HEK293 (cell line): ENCODE measurements at regions not wholly inside any gene's neighbourhood (a gene's known extent, or its start where the extent isn't known, plus 50 kb on each side); places are given as distances from the start of the nearest gene placed in this dataset.

Experiments
- CTCF ChIA-PET: fragments of 350-600 bp; formaldehyde crosslinking; extraction: SDS; loops from one replicate; lab custom pipeline; 2021; ENCODE audit warnings: antibody characterized with exemption; lab: Yijun Ruan, JAX
- POLR2A ChIA-PET: fragments of 300-600 bp; formaldehyde crosslinking; extraction: SDS; loops from one replicate; lab custom pipeline; 2020; ENCODE audit warnings: antibody characterized with exemption, inconsistent platforms; lab: Yijun Ruan, JAX
- H3K27ac ChIP-seq: fragments of 200-500 bp; sonication (Bioruptor generic); 2 replicates; pipeline ENCODE4 v1.5.1; 2014; ENCODE audit warnings: low read depth, low read length, control low read depth, inconsistent platforms; ENCODE audit errors: extremely low read depth
- H3K36me3 ChIP-seq, 2 experiments: fragments of 200-500 bp in 1 of 2; sonication (Bioruptor generic) in 1 of 2; 1 replicate in 1 of 2; 2 replicates in 1 of 2; pipeline ENCODE4 v1.5.1; 2014 to 2017; ENCODE audit warnings: inconsistent platforms in 2 of 2, low read length in 2 of 2; ENCODE audit not compliant: control insufficient read depth in 2 of 2, insufficient read depth in 1 of 2
- H3K4me1 ChIP-seq: fragments of 200-500 bp; sonication (Bioruptor generic); 2 replicates; pipeline ENCODE4 v1.5.1; 2014; ENCODE audit warnings: mild to moderate bottlenecking, low read length, inconsistent platforms; ENCODE audit not compliant: control insufficient read depth, insufficient read depth
- H3K4me3 ChIP-seq: 2 replicates; pipeline ENCODE4 v1.5.1; 2011; ENCODE audit warnings: low read depth, mild to moderate bottlenecking, control low read depth, low read length, moderate library complexity
- H3K9me3 ChIP-seq: fragments of 200-500 bp; sonication (Bioruptor generic); 2 replicates; pipeline ENCODE4 v1.5.1; 2014; ENCODE audit warnings: low read depth, low read length, inconsistent platforms; ENCODE audit not compliant: control insufficient read depth, insufficient read depth
- KLF1 ChIP-seq: fragments of 450-650 bp; formaldehyde crosslinking; IDR thresholded peaks from 2 replicates; pipeline ENCODE4 v1.5.1; 2016; ENCODE audit warnings: missing biosample characterization, missing genetic modification characterization
- KLF9 ChIP-seq: fragments of 450-650 bp; formaldehyde crosslinking; IDR thresholded peaks from 2 replicates; pipeline ENCODE4 v1.5.1; 2016; ENCODE audit warnings: missing biosample characterization, missing genetic modification characterization, low read depth
- PRDM6 ChIP-seq: fragments of 450-650 bp; formaldehyde crosslinking; IDR thresholded peaks from 2 replicates; pipeline ENCODE4 v1.5.1; 2017; ENCODE audit warnings: missing biosample characterization, missing genetic modification characterization
- SALL2 ChIP-seq: fragments of 450-650 bp; formaldehyde crosslinking; IDR thresholded peaks from 2 replicates; pipeline ENCODE4 v1.5.0; 2017; ENCODE audit warnings: missing biosample characterization, mild to moderate bottlenecking, missing genetic modification characterization, borderline replicate concordance
- SCRT1 ChIP-seq: fragments of 450-650 bp; formaldehyde crosslinking; IDR thresholded peaks from 2 replicates; pipeline ENCODE4 v1.5.1; 2016; ENCODE audit warnings: missing biosample characterization, missing genetic modification characterization, borderline replicate concordance
- SETDB1 ChIP-seq: IDR thresholded peaks from one replicate; pipeline ENCODE4 v1.6.1; 2017; ENCODE audit warnings: mild to moderate bottlenecking, low read length, moderate library complexity, mixed read lengths; ENCODE audit not compliant: insufficient read length
- TSHZ1 ChIP-seq: fragments of 450-650 bp; formaldehyde crosslinking; IDR thresholded peaks from 2 replicates; pipeline ENCODE4 v1.5.1; 2016; ENCODE audit warnings: missing biosample characterization, missing genetic modification characterization, borderline replicate concordance
- YY2 ChIP-seq: fragments of 450-650 bp; formaldehyde crosslinking; IDR thresholded peaks from 2 replicates; pipeline ENCODE4 v1.5.1; 2016; ENCODE audit warnings: missing biosample characterization, missing genetic modification characterization
- ZBTB20 ChIP-seq: fragments of 450-650 bp; formaldehyde crosslinking; IDR thresholded peaks from 2 replicates; pipeline ENCODE4 v1.5.1; 2016; ENCODE audit warnings: missing biosample characterization, missing genetic modification characterization
- ZBTB21 ChIP-seq: fragments of 450-650 bp; formaldehyde crosslinking; IDR thresholded peaks from 2 replicates; pipeline ENCODE4 v1.5.1; 2017; ENCODE audit warnings: missing biosample characterization, missing genetic modification characterization
- ZFP41 ChIP-seq: fragments of 450-650 bp; formaldehyde crosslinking; IDR thresholded peaks from 2 replicates; pipeline ENCODE4 v1.5.1; 2016; ENCODE audit warnings: missing biosample characterization, missing genetic modification characterization, borderline replicate concordance
- ZNF16 ChIP-seq: fragments of 450-650 bp; formaldehyde crosslinking; IDR thresholded peaks from 2 replicates; pipeline ENCODE4 v1.5.1; 2016; ENCODE audit warnings: low read depth, missing biosample characterization, missing genetic modification characterization
- ZNF2 ChIP-seq: fragments of 450-650 bp; formaldehyde crosslinking; IDR thresholded peaks from 2 replicates; pipeline ENCODE4 v1.5.1; 2016; ENCODE audit warnings: missing biosample characterization, missing genetic modification characterization
- ZNF221 ChIP-seq: fragments of 450-650 bp; formaldehyde crosslinking; IDR thresholded peaks from 2 replicates; pipeline ENCODE4 v1.5.1; 2017; ENCODE audit warnings: missing biosample characterization, missing genetic modification characterization, borderline replicate concordance
- ZNF23 ChIP-seq: fragments of 450-650 bp; formaldehyde crosslinking; IDR thresholded peaks from 2 replicates; pipeline ENCODE4 v1.5.1; 2016; ENCODE audit warnings: missing biosample characterization, missing genetic modification characterization, borderline replicate concordance
- ZNF324 ChIP-seq: fragments of 450-650 bp; formaldehyde crosslinking; IDR thresholded peaks from 2 replicates; pipeline ENCODE4 v1.5.1; 2016; ENCODE audit warnings: missing biosample characterization, missing genetic modification characterization
- ZNF571 ChIP-seq: fragments of 450-650 bp; formaldehyde crosslinking; IDR thresholded peaks from 2 replicates; pipeline ENCODE4 v1.5.0; 2017; ENCODE audit warnings: missing biosample characterization, missing genetic modification characterization
- ZNF621 ChIP-seq: fragments of 450-650 bp; formaldehyde crosslinking; IDR thresholded peaks from 2 replicates; pipeline ENCODE4 v1.5.1; 2017; ENCODE audit warnings: missing biosample characterization, missing genetic modification characterization
- ZNF704 ChIP-seq: fragments of 450-650 bp; formaldehyde crosslinking; IDR thresholded peaks from 2 replicates; pipeline ENCODE4 v1.5.1; 2016; ENCODE audit warnings: missing biosample characterization, missing genetic modification characterization
- ZSCAN30 ChIP-seq: fragments of 450-650 bp; IDR thresholded peaks from 2 replicates; pipeline ENCODE4 v1.5.1; 2018; ENCODE audit warnings: missing biosample characterization, mild to moderate bottlenecking, missing genetic modification characterization, moderate library complexity
- ZSCAN5A ChIP-seq: fragments of 450-650 bp; formaldehyde crosslinking; IDR thresholded peaks from 2 replicates; pipeline ENCODE4 v1.5.1; 2016; ENCODE audit warnings: missing biosample characterization, missing genetic modification characterization
- ZXDB ChIP-seq: fragments of 450-650 bp; formaldehyde crosslinking; IDR thresholded peaks from 2 replicates; pipeline ENCODE4 v1.5.1; 2016; ENCODE audit warnings: missing biosample characterization, missing genetic modification characterization

- TF ChIP-seq SETDB1, result no peak
- no peak for TF ChIP-seq SCRT1 (tag by site-specific recombination)
- TF ChIP-seq ZBTB21 (tag by site-specific recombination), result no peak
- no peak for TF ChIP-seq ZSCAN5A (tag by site-specific recombination)
- TF ChIP-seq ZNF621 (tag by site-specific recombination), result no peak
- TF ChIP-seq ZBTB20 (tag by site-specific recombination), result no peak
- no peak for TF ChIP-seq ZXDB
- no peak for TF ChIP-seq ZFP41
- TF ChIP-seq ZNF16 (tag by site-specific recombination), result no peak
- no peak for TF ChIP-seq YY2 (tag by site-specific recombination)
- TF ChIP-seq ZNF324, result no peak
- CTCF ChIA-PET, result interaction anchor here (0.5 to 1.3 kb wide), 10 partner anchors 10 to 1187 kb away, joined by 3 to 4 read pairs (median 3); no protein-coding TSS in a partner anchor
- POLR2A ChIA-PET, result no interaction called here
- Histone ChIP-seq H3K9me3 (no peaks in the 10 kb centered on the region), H3K27ac (no peak overlapping the region), H3K4me1 (no peaks in the 10 kb centered on the region), H3K36me3 (no peaks in the 10 kb centered on the region), H3K4me3 (no peak overlapping the region)
These were observed 226.4 kb downstream of the MAGEB5 start for GRCh38 chrX:26442340-26442739.

GRCh38 chrX:26414534-26414933 lies 198.6 kb downstream of the MAGEB5 start:
- Histone ChIP-seq H3K36me3 (no peaks in the 10 kb centered on the region), H3K27ac (no peak overlapping the region), H3K9me3 (no peaks in the 10 kb centered on the region), H3K4me3 (no peak overlapping the region), H3K4me1 (no peaks in the 10 kb centered on the region)
- ChIA-PET POLR2A (no interaction called here), CTCF (no interaction called here)
- TF ChIP-seq ZNF704 (tag by site-specific recombination) (no peak), ZNF221 (tag by site-specific recombination) (no peak), KLF1 (tag by site-specific recombination) (no peak), ZSCAN30 (tag by site-specific recombination) (no peak), ZNF23 (tag by site-specific recombination) (no peak), SALL2 (no peak), TSHZ1 (tag by site-specific recombination) (no peak), ZNF571 (tag by site-specific recombination) (no peak), ZNF2 (tag by site-specific recombination) (no peak), PRDM6 (tag by site-specific recombination) (no peak), KLF9 (tag by site-specific recombination) (no peak)
- TF ChIP-seq, all 188 proteins: peak for 0
